Gastroesophageal sphincter (tissue), 4 donors: ENCODE measurements at regions not wholly inside any gene's neighbourhood (a gene's known extent, or its start where the extent isn't known, plus 50 kb on each side); places are given as distances from the start of the nearest gene placed in this dataset.

ENCODE experiments used
- ATAC-seq: fragments of 150-250 bp; one replicate; pipeline ENCODE4 v1.9.1; 2016; ENCODE audit warnings: mild to moderate bottlenecking, moderate library complexity
- H3K27ac ChIP-seq, 4 donors: fragments of 200-600 bp; sonication (generic) in 3 of 4; 1 replicate in 3 of 4; 2 replicates in 1 of 4; pipeline ENCODE4 v1.5.1; 2016 to 2019
- H3K27me3 ChIP-seq: fragments of 200-600 bp; sonication (generic); one replicate; pipeline ENCODE4 v1.5.1; 2019
- H3K36me3 ChIP-seq, 2 donors: fragments of 200-600 bp; sonication (generic); one replicate each; pipeline ENCODE4 v1.5.1; 2019; ENCODE audit warnings: control low read depth in 1 of 2
- H3K4me1 ChIP-seq, 3 donors: fragments of 200-600 bp; sonication (generic); 1 replicate in 2 of 3; 2 replicates in 1 of 3; pipeline ENCODE4 v1.5.1; 2016 to 2019; ENCODE audit warnings: control low read depth in 2 of 3
- H3K4me3 ChIP-seq, 2 donors: fragments of 200-600 bp; sonication (generic); one replicate each; pipeline ENCODE4 v1.5.1; 2019; ENCODE audit warnings: mild to moderate bottlenecking in 1 of 2, moderate library complexity in 1 of 2
- H3K9me3 ChIP-seq, 3 donors: fragments of 200-600 bp; sonication (generic); one replicate each; pipeline ENCODE4 v1.5.1; 2017 to 2019; ENCODE audit warnings: control low read depth in 2 of 3
- EP300 ChIP-seq: sonication (generic); formaldehyde crosslinking; IDR thresholded peaks from one replicate; pipeline ENCODE4 v1.6.1; 2017; ENCODE audit warnings: antibody characterized with exemption, mild to moderate bottlenecking
- POLR2A ChIP-seq, 2 donors: fragments of 450-650 bp; IDR thresholded peaks; one replicate each; pipeline ENCODE4 v1.6.1; 2017; ENCODE audit warnings: antibody characterized with exemption in 2 of 2, mild to moderate bottlenecking in 2 of 2, moderate library complexity in 1 of 2
- POLR2AphosphoS5 ChIP-seq: sonication (generic); formaldehyde crosslinking; IDR thresholded peaks from one replicate; pipeline ENCODE4 v1.6.1; 2017; ENCODE audit warnings: antibody characterized with exemption
- WGBS, 2 donors: methylation state at CpG; one replicate each; pipeline ENCODE4 v1.1.5; 2018; ENCODE audit warnings: low coverage in 1 of 2; 5-methylcytosine and 5-hydroxymethylcytosine counted together
- TF ChIP-seq, protein P1 (sequence below), 4 experiments: fragments of 200-600 bp in 2 of 4; fragments of 450-650 bp in 2 of 4; sonication (generic) in 1 of 4; IDR thresholded peaks; one replicate each; pipeline ENCODE4 v1.5.1; 2017 to 2019; ENCODE audit warnings: antibody characterized with exemption in 4 of 4, mild to moderate bottlenecking in 2 of 4, moderate library complexity in 2 of 4

GRCh38 chr9:14439555-14439954, 125.6 kb upstream of the NFIB start:
- no peak overlapping the region for H3K27ac ChIP-seq
- no peak for ATAC-seq
- TF ChIP-seq POLR2A (IDR thresholded peaks at IDR 0.05): no peak
- TF ChIP-seq, protein P1, sequence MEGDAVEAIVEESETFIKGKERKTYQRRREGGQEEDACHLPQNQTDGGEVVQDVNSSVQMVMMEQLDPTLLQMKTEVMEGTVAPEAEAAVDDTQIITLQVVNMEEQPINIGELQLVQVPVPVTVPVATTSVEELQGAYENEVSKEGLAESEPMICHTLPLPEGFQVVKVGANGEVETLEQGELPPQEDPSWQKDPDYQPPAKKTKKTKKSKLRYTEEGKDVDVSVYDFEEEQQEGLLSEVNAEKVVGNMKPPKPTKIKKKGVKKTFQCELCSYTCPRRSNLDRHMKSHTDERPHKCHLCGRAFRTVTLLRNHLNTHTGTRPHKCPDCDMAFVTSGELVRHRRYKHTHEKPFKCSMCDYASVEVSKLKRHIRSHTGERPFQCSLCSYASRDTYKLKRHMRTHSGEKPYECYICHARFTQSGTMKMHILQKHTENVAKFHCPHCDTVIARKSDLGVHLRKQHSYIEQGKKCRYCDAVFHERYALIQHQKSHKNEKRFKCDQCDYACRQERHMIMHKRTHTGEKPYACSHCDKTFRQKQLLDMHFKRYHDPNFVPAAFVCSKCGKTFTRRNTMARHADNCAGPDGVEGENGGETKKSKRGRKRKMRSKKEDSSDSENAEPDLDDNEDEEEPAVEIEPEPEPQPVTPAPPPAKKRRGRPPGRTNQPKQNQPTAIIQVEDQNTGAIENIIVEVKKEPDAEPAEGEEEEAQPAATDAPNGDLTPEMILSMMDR (IDR thresholded peaks at IDR 0.05): no peak
- no peak for TF ChIP-seq EP300
- no peak for TF ChIP-seq POLR2AphosphoS5
- H3K4me1 ChIP-seq: no peaks in the 10 kb centered on the region
- no peak overlapping the region for H3K4me3 ChIP-seq
- WGBS, 2 donors: 88 to 89% methylated on average over 5 to 6 of the region's 6 CpGs
- H3K27me3 ChIP-seq: no peaks in the 10 kb centered on the region
- no peaks in the 10 kb centered on the region for H3K9me3 ChIP-seq
- H3K36me3 ChIP-seq: no peaks in the 10 kb centered on the region

DNA sequence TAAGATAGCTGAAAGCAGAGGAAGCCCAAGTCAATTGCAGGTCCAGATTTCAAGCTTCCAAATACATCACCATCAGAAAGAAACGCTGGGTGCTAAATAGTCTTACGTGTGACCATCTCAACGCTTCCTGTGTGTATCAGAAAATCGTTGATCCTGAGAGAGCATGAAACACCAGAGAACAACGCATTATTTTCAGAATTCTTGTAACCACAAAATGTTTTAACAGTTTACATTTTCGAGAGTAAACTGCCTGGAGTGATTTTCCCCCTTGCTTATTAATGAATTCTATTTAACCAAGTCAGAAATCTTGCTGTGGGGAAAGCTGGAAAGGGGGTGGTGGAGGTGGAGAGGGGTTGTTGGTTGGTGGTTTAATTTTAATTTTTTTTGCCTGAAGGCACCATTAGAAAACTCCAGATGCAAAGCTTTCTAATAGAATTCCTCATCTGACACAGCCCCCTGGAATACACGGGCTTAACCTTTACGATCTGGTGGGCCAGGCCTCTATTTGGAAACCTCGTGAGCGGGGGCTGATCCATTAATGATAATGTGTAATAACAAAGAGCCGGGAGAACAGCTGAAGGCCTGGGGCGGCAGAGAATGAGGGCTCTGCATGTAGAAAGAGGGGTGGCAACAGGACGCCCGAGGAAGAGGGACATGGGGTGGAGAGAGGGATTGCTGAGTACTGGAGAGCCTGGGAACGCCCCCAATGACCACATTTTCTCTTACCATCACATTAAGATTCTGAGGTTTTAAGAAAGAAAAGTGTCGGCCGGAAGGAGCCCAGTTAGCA, 124.5 kb upstream of the NFIB start:
- H3K4me1 ChIP-seq: peaks cover 0 to 4% (median under 1%) of the 10 kb centered on the region in 3 donors
- WGBS, 2 donors: 84 to 87% methylated on average over 8 to 16 of the region's 17 CpGs
- no peak for ATAC-seq
- TF ChIP-seq POLR2AphosphoS5 (no peak), POLR2A (IDR thresholded peaks at IDR 0.05) (no peak), EP300 (no peak)
- TF ChIP-seq, protein P1 (IDR thresholded peaks at IDR 0.05): no peak
- H3K27ac ChIP-seq: no peak overlapping the region
- H3K27me3 ChIP-seq: no peaks in the 10 kb centered on the region
- H3K36me3 ChIP-seq: no peaks in the 10 kb centered on the region
- H3K4me3 ChIP-seq: no peak overlapping the region
- H3K9me3 ChIP-seq: no peaks in the 10 kb centered on the region

- no peak for ATAC-seq
- Histone ChIP-seq H3K9me3 (no peaks in the 10 kb centered on the region), H3K36me3 (no peaks in the 10 kb centered on the region), H3K4me1 (peaks cover 0 to 13% (median 2%) of the 10 kb centered on the region in 3 donors), H3K27me3 (no peaks in the 10 kb centered on the region), H3K27ac (peak overlapping the region in 2 of 4 donors; percentile 17 to 33), H3K4me3 (no peak overlapping the region)
- TF ChIP-seq, protein P1 (IDR thresholded peaks at IDR 0.05): no peak
- TF ChIP-seq POLR2AphosphoS5: no peak
- TF ChIP-seq EP300: no peak
- TF ChIP-seq POLR2A (IDR thresholded peaks at IDR 0.05): no peak
- 42 to 80% methylated on average over 1 to 12 of the region's 15 CpGs for WGBS, 2 donors
Observed at GRCh38 chr9:14437354-14438231, 123.7 kb upstream of the NFIB start.

DNA sequence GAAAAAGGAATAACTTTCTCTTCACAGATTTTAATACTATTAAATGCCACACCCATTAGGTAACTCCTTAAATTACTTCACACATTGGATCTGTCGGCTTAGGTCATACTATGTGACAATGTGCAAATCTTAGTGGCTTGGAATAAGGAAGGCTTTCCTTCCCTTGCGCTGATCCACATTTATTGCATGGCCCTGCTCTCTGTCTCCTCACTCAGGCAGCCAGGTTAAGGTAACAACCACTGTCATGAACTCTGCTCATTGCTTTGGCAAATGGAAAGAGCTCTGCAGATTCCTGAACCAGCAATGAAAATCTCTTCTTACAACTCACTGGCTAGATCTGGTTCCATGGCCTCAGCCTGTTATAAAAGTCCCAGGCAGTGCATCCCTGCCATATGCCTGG, 121.9 kb upstream of the NFIB start:
- ATAC-seq: no peak
- TF ChIP-seq EP300: no peak
- TF ChIP-seq POLR2A (IDR thresholded peaks at IDR 0.05): no peak
- TF ChIP-seq, protein P1 (IDR thresholded peaks at IDR 0.05): no peak
- TF ChIP-seq POLR2AphosphoS5: no peak
- no peaks in the 10 kb centered on the region for H3K9me3 ChIP-seq
- no peak overlapping the region for H3K4me3 ChIP-seq
- 78 to 100% methylated on average over 1 to 2 of the region's 2 CpGs for WGBS, 2 donors
- no peaks in the 10 kb centered on the region for H3K36me3 ChIP-seq
- H3K4me1 ChIP-seq: peaks cover 0 to 14% (median 2%) of the 10 kb centered on the region in 3 donors
- H3K27ac ChIP-seq: no peak overlapping the region
- no peaks in the 10 kb centered on the region for H3K27me3 ChIP-seq
